ENCODE measurements at regions not wholly inside any gene's neighbourhood (a gene's known extent, or its start where the extent isn't known, plus 50 kb on each side); places are given as distances from the start of the nearest gene placed in this dataset.

GRCh38 chr6:85705220-85705619, 62.5 kb upstream of the SYNCRIP start:
- Histone ChIP-seq H3K9me3 (ENCODE audit: low read length) (no peaks in the 10 kb centered on the region), H3K4me2 (ENCODE audit: low read depth, low read length) (no peak overlapping the region), H3K79me2 (ENCODE audit: insufficient read depth, low read length) (no peaks in the 10 kb centered on the region), H3K4me1 (ENCODE audit: insufficient read depth, low read length) (no peaks in the 10 kb centered on the region), H3K27me3 (ENCODE audit: control insufficient read depth in 1 of 2, insufficient read depth in 2 of 2, low read length in 2 of 2) (no peaks in the 10 kb centered on the region), H3K4me3 (replicated peaks in 1 of 3; ENCODE audit: insufficient read depth in 1 of 3, low read depth in 2 of 3, low read length in 3 of 3) (no peak overlapping the region), H3K9ac (ENCODE audit: insufficient read depth, low read depth, low read length) (no peak overlapping the region), H2AFZ (ENCODE audit: low read length) (no peak overlapping the region), H3K27ac (ENCODE audit: extremely low read length, insufficient read depth, low read length) (no peak overlapping the region), H3K36me3 (replicated peaks in 1 of 2; ENCODE audit: control insufficient read depth in 1 of 2, insufficient read depth in 2 of 2, low read length in 2 of 2) (no peaks in the 10 kb centered on the region), H4K20me1 (ENCODE audit: insufficient read depth, low read length) (no peaks in the 10 kb centered on the region)
- no peak for TF ChIP-seq ZNF224 (CRISPR knock-in tag; IDR thresholded peaks at IDR 0.05)
- no peak for TF ChIP-seq PAX8 (CRISPR knock-in tag; IDR thresholded peaks at IDR 0.05; ENCODE audit: borderline replicate concordance)
- TF ChIP-seq TBL1XR1 (IDR thresholded peaks at IDR 0.05; ENCODE audit: borderline replicate concordance, low read length, partially characterized antibody): no peak
- TF ChIP-seq DZIP1 (CRISPR knock-in tag; IDR thresholded peaks at IDR 0.05): no peak
- no peak for TF ChIP-seq ZNF124 (CRISPR knock-in tag; IDR thresholded peaks at IDR 0.05)
- no peak for TF ChIP-seq ZNF597 (CRISPR knock-in tag; IDR thresholded peaks at IDR 0.05)
- TF ChIP-seq TCF7 (IDR thresholded peaks at IDR 0.05; ENCODE audit: low read depth): no peak
- no peak for TF ChIP-seq TBP (CRISPR knock-in tag; IDR thresholded peaks at IDR 0.05)
- TF ChIP-seq ZNF3 (CRISPR knock-in tag; IDR thresholded peaks at IDR 0.05): no peak
- no peak for TF ChIP-seq HBP1 (CRISPR knock-in tag; IDR thresholded peaks at IDR 0.05; ENCODE audit: low read depth)
- no peak for TF ChIP-seq ZNF878 (CRISPR knock-in tag; IDR thresholded peaks at IDR 0.05)
- TF ChIP-seq FOXP4 (CRISPR knock-in tag; IDR thresholded peaks at IDR 0.05): no peak
- TF ChIP-seq SOX13 (IDR thresholded peaks at IDR 0.05): no peak
- TF ChIP-seq SOX13 (CRISPR knock-in tag; conservative IDR thresholded peaks at IDR 0.05 in 1 of 2, IDR thresholded peaks at IDR 0.05 in 1 of 2): no peak
- no peak for TF ChIP-seq POGK (CRISPR knock-in tag; conservative IDR thresholded peaks at IDR 0.05)
- TF ChIP-seq ZNF780A (CRISPR knock-in tag; IDR thresholded peaks at IDR 0.05): no peak
- TF ChIP-seq ZNF563 (CRISPR knock-in tag; IDR thresholded peaks at IDR 0.05): no peak
- no peak for TF ChIP-seq SPEN (CRISPR knock-in tag; IDR thresholded peaks at IDR 0.05; ENCODE audit: low read depth)
- no TSS peak for BruUV-seq (replicated peaks)
- no peak for FAIRE-seq
- WGBS (ENCODE audit: low lambda C conversion rate): 57% methylated on average over 5 of the region's 8 CpGs
- no peak; the same call in 2 of the 3 replicates for ATAC-seq
- no peak for DNase-seq (ENCODE audit: low spot score)
- intact Hi-C loops (cut with micrococcal nuclease; ENCODE audit: unreplicated experiment) (no loop called here), in situ Hi-C loops (cut with HindIII; ENCODE audit: extremely low pct_ligation_motif_present, low pct_unique_long_range_greater_than_20kb) (no loop called here)
- CTCF ChIA-PET (ENCODE audit: low intra/inter-chr PET ratio, low total read pairs): no interaction called here
- POLR2A ChIA-PET: no interaction called here
